ENCODE measurements at regions not wholly inside any gene's neighbourhood (a gene's known extent, or its start where the extent isn't known, plus 50 kb on each side); places are given as distances from the start of the nearest gene placed in this dataset.

DNA sequence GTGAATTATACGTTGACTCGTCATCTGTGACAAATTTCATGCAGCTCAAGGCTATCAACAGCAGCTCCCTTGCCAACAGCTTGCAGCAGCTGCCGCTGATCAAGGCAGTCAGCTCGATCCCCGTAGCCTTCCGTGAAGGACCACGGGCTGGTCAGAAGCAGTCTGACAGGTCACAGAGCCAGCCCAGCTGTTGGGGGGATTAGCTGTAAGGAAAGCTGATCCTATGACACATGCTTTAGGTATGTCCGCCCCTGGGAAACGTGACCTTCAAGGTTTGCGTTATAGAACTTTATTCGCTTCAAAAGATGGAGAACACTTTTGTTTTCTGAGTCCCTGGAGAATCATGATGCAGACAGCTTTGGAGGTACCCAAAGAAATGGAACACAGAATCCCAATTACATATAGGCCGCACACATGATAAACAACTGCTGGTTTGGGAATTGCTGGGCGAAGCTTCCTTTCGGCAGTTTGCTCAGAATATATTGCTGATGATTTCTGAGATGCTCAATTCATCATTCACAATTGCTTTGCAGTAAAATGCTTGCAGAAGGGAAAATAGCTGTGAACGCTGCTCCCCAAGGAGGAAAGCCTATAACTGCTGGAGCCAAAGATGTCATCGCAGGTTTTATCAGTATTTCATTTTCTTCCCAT is 62.6 kb upstream of the USP29 start:
- TF ChIP-seq, protein P1, sequence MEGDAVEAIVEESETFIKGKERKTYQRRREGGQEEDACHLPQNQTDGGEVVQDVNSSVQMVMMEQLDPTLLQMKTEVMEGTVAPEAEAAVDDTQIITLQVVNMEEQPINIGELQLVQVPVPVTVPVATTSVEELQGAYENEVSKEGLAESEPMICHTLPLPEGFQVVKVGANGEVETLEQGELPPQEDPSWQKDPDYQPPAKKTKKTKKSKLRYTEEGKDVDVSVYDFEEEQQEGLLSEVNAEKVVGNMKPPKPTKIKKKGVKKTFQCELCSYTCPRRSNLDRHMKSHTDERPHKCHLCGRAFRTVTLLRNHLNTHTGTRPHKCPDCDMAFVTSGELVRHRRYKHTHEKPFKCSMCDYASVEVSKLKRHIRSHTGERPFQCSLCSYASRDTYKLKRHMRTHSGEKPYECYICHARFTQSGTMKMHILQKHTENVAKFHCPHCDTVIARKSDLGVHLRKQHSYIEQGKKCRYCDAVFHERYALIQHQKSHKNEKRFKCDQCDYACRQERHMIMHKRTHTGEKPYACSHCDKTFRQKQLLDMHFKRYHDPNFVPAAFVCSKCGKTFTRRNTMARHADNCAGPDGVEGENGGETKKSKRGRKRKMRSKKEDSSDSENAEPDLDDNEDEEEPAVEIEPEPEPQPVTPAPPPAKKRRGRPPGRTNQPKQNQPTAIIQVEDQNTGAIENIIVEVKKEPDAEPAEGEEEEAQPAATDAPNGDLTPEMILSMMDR (IDR thresholded peaks at IDR 0.05; ENCODE audit: insufficient read depth, low read length), result no peak
- TF ChIP-seq REST (IDR thresholded peaks at IDR 0.05; ENCODE audit: insufficient replicate concordance, low read depth), result no peak
- TF ChIP-seq POLR2AphosphoS5 (IDR thresholded peaks at IDR 0.05; ENCODE audit: low read depth), result no peak
- TF ChIP-seq SPI1 (IDR thresholded peaks at IDR 0.05; ENCODE audit: borderline replicate concordance, low read depth), result no peak
